ENCODE measurements at regions not wholly inside any gene's neighbourhood (a gene's known extent, or its start where the extent isn't known, plus 50 kb on each side); places are given as distances from the start of the nearest gene placed in this dataset.

DNA sequence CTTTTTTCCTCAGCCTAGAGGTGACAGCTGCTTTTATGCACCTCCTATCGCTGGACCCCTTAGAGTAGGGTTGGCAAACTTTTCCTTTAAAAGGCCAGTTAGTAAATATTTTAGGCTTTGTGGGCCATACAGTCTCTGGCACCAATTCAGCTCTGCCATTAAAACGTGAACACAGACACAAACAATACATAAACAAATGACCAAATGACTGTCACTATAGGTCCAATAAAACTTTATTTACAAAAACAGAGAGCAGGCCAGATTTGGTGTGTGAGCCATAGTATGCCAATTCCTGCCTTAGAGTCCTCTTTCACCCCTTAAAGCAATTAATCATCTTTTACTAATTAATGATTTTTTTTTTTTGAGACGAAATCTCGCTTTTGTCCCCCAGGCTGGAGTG lies 61.1 kb upstream of the RPS13 start:
- DNase-seq (ENCODE audit: low read depth, low spot score) (no peak), FAIRE-seq (peak; percentile 9)
- Histone ChIP-seq H3K4me2 (ENCODE audit: control insufficient read depth, extremely low read depth, insufficient read depth, low read depth, low read length) (no peak overlapping the region), H2AFZ (ENCODE audit: control insufficient read depth, low read length) (no peak overlapping the region), H3K4me1 (ENCODE audit: control insufficient read depth, extremely low read depth, insufficient read depth, low read length) (no peaks in the 10 kb centered on the region), H3K36me3 (ENCODE audit: control insufficient read depth in 2 of 2, extremely low read depth in 1 of 2, insufficient read depth in 2 of 2, low read length in 2 of 2) (peaks cover 3 to 11% of the 10 kb centered on the region in 2 experiments), H3K27me3 (ENCODE audit: control insufficient read depth, extremely low read depth, insufficient read depth, low read length) (no peaks in the 10 kb centered on the region), H3K9ac (ENCODE audit: control insufficient read depth, extremely low read depth, insufficient read depth, low read length) (no peak overlapping the region), H3K4me3 (ENCODE audit: control insufficient read depth in 2 of 3, extremely low read depth in 1 of 3, insufficient read depth in 2 of 3, low read depth in 1 of 3, low read length in 3 of 3) (no peak overlapping the region), H4K20me1 (ENCODE audit: control insufficient read depth, extremely low read depth, insufficient read depth, low read length) (no peaks in the 10 kb centered on the region), H3K79me2 (ENCODE audit: control insufficient read depth, insufficient read depth, low read length) (no peaks in the 10 kb centered on the region), H3K9me1 (ENCODE audit: control insufficient read depth, extremely low read depth, insufficient read depth, low read length) (no peaks in the 10 kb centered on the region), H3K9me3 (ENCODE audit: control insufficient read depth, low read depth, low read length) (no peaks in the 10 kb centered on the region), H3K27ac (ENCODE audit: control insufficient read depth, insufficient read depth, low read length) (no peak overlapping the region)
- dilution Hi-C loops (cut with MboI; ENCODE audit: extremely low pct_ligation_motif_present, low sequenced_read_pairs) = no loop called here
- no peak for TF ChIP-seq EZH2 (IDR thresholded peaks at IDR 0.05; ENCODE audit: low read length)
- TF ChIP-seq, protein P1, sequence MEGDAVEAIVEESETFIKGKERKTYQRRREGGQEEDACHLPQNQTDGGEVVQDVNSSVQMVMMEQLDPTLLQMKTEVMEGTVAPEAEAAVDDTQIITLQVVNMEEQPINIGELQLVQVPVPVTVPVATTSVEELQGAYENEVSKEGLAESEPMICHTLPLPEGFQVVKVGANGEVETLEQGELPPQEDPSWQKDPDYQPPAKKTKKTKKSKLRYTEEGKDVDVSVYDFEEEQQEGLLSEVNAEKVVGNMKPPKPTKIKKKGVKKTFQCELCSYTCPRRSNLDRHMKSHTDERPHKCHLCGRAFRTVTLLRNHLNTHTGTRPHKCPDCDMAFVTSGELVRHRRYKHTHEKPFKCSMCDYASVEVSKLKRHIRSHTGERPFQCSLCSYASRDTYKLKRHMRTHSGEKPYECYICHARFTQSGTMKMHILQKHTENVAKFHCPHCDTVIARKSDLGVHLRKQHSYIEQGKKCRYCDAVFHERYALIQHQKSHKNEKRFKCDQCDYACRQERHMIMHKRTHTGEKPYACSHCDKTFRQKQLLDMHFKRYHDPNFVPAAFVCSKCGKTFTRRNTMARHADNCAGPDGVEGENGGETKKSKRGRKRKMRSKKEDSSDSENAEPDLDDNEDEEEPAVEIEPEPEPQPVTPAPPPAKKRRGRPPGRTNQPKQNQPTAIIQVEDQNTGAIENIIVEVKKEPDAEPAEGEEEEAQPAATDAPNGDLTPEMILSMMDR (optimal IDR thresholded peaks at IDR 0.05 in 1 of 3, IDR thresholded peaks at IDR 0.05 in 1 of 3, conservative IDR thresholded peaks at IDR 0.05 in 1 of 3; ENCODE audit: extremely low read depth in 1 of 3, insufficient read depth in 2 of 3, low read length in 3 of 3) = no peak

DNA sequence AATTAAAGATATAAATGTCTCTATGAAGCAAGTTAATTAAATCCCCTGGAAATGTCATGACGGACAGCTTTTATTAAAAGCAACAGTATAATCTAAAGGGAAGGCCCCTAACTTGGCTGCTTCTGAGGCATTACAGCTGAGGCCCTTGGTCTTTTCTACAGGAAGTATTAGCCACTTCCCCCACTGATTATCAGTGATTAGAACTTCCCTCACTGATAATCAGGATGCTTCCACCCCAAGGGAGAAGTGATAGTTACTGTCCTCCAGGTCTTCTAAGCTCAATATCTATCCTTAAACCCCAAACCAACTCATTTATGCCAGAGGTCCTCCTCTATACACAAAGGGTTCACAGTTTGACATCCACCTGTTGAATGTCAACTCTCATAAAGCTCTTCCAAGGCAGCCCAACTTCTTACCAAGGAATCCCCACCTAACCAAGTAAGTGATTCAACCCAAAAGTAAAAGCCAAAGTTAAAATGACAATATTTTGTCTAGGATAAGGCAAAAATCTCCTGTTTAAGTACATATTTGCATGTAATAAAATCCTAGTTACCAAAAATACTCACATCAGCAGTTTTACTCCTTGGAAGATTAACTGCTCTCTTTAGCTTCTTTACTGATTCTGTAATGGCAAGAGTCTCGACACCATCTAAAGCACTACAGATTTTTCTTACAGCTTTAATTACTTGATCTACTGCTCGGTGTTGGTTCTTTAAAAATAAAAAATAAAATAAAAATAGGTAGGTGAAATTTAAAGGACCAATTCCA lies 58.6 kb upstream of the RPS13 start:
- TF ChIP-seq, protein P1 (optimal IDR thresholded peaks at IDR 0.05 in 1 of 3, IDR thresholded peaks at IDR 0.05 in 1 of 3, conservative IDR thresholded peaks at IDR 0.05 in 1 of 3; ENCODE audit: extremely low read depth in 1 of 3, insufficient read depth in 2 of 3, low read length in 3 of 3) = no peak
- TF ChIP-seq EZH2 (IDR thresholded peaks at IDR 0.05; ENCODE audit: low read length) = no peak
- Histone ChIP-seq H3K27ac (ENCODE audit: control insufficient read depth, insufficient read depth, low read length) (no peak overlapping the region), H2AFZ (ENCODE audit: control insufficient read depth, low read length) (no peak overlapping the region), H3K9me1 (ENCODE audit: control insufficient read depth, extremely low read depth, insufficient read depth, low read length) (no peaks in the 10 kb centered on the region), H3K4me2 (ENCODE audit: control insufficient read depth, extremely low read depth, insufficient read depth, low read depth, low read length) (no peak overlapping the region), H3K4me1 (ENCODE audit: control insufficient read depth, extremely low read depth, insufficient read depth, low read length) (no peaks in the 10 kb centered on the region), H3K9me3 (ENCODE audit: control insufficient read depth, low read depth, low read length) (no peaks in the 10 kb centered on the region), H3K36me3 (ENCODE audit: control insufficient read depth in 2 of 2, extremely low read depth in 1 of 2, insufficient read depth in 2 of 2, low read length in 2 of 2) (peaks cover 11 to 12% of the 10 kb centered on the region in 2 experiments), H4K20me1 (ENCODE audit: control insufficient read depth, extremely low read depth, insufficient read depth, low read length) (no peaks in the 10 kb centered on the region), H3K4me3 (ENCODE audit: control insufficient read depth in 2 of 3, extremely low read depth in 1 of 3, insufficient read depth in 2 of 3, low read depth in 1 of 3, low read length in 3 of 3) (no peak overlapping the region), H3K79me2 (ENCODE audit: control insufficient read depth, insufficient read depth, low read length) (no peaks in the 10 kb centered on the region), H3K9ac (ENCODE audit: control insufficient read depth, extremely low read depth, insufficient read depth, low read length) (no peak overlapping the region), H3K27me3 (ENCODE audit: control insufficient read depth, extremely low read depth, insufficient read depth, low read length) (no peaks in the 10 kb centered on the region)
- DNase-seq (ENCODE audit: low read depth, low spot score) (no peak), FAIRE-seq (no peak)
- dilution Hi-C loops (cut with MboI; ENCODE audit: extremely low pct_ligation_motif_present, low sequenced_read_pairs) = no loop called here
